Kidney tubule cell (primary cell): ENCODE measurements at regions not wholly inside any gene's neighbourhood (a gene's known extent, or its start where the extent isn't known, plus 50 kb on each side); places are given as distances from the start of the nearest gene placed in this dataset.

Experiments
- DNase-seq: peaks from one replicate; pipeline ENCODE4 v3.0.0-alpha.2; 2018; ENCODE audit warnings: low spot score

GRCh38 chr5:23367874-23368273, 139.5 kb upstream of the PRDM9 start:
- DNase-seq: no peak

GRCh38 chr5:23353286-23353685, 154.1 kb upstream of the PRDM9 start:
- no peak for DNase-seq

DNA sequence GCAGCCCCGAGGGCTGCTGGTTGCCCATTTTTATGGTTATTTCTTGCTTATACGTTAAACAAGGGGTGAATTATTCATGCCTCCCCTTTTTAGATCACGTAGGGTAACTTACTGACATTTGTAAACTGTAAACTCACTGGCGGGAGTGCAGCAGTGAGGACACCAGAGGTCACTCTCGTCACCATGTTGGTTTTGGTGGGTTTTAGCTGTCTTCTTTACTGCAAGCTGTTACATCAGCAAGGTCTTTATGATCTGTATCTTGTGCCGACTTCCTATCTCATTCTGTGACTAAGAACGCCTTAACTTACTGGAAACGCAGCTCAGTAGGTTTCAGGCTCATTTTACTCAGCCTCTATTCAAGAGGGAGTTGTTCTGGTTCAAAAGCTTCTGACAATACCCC, 155.0 kb upstream of the PRDM9 start:
- DNase-seq: peak; percentile 32

DNA sequence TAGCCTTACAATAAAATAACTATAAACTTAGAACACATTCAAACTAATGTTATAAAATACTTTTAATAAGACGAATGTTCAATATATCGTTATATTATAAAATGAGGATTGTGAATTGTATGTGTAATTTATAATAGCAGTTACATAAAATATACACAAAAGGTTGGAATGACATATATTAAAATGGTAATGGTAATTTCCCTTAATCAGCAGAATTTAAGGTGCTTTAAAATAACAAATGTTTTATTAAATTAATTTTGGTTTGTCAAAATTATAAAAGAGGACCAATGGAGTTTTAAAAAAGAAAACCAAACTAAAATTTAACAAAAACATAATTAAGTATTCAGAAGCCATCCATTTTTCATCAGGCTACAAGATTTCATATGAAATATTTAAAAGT, 164.3 kb upstream of the PRDM9 start:
- DNase-seq: no peak

DNA sequence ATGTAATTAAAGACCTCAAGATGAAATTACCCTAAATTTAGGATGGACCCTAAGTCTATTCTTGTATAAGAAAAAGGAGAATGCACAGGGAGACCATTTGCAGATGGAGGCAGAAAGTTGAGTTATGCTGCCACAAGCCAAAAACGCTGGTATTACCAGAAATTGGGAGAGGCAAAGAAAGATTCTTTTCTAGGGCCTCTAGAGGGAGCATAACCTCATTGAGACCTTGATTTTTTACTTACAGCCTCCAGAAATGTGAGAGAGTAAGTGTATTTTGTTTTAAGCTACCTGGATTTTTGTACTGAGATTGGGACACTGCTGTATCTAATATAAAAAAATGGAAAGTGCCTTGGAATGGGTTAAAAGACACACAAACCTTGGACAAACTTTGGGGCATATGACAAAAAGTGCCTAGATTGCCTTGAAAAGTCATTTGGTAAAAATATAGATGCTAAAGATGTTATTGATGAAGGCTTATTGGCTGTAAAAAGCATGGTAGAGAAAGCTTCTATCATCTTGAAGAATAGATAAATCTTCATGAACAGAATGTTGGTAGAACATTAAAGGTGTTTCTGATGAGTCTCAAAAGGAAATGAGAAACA, 174.7 kb upstream of the PRDM9 start:
- DNase-seq: peak; percentile 31

- no peak for DNase-seq
Observed at GRCh38 chr5:23330726-23331125, 176.7 kb upstream of the PRDM9 start.

DNA sequence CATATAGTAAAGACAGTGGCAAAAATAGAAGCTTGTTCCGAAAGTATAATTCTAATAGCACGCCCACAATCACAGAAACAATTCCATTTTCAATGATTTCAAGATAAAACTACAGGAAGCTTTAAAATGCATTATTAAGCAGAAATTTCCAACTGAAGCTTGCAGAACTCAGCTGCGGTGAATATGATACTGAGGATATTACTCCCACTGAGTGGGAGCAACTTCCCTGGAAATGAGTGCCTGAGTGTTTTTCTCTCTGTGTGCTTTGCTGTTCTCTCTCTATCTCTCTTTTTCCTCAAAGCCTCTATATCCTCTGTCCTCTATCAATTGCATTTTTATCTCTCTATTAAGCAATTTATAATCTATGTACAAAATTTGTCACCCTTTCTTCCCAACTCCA, 187.5 kb upstream of the PRDM9 start:
- no peak for DNase-seq

DNA sequence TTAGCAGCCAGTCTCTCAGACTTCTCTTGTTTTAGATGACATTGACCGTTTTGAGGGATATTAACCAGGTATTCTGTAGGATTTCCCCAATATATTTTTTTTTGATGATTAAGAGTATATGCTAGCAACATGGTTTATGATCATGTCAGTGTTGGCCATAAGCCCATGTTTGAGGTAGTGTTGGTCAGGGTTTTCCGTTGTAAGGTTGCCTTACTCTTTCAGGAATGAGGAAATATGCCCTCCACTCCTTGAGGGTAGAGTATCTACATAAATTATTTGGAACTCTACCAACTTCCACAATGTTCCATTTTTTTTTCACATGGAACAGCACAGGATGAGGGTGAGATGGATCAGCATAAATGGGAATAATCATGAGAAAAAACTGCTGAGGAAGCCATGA, 188.4 kb upstream of the PRDM9 start:
- peak; percentile 63 for DNase-seq

DNA sequence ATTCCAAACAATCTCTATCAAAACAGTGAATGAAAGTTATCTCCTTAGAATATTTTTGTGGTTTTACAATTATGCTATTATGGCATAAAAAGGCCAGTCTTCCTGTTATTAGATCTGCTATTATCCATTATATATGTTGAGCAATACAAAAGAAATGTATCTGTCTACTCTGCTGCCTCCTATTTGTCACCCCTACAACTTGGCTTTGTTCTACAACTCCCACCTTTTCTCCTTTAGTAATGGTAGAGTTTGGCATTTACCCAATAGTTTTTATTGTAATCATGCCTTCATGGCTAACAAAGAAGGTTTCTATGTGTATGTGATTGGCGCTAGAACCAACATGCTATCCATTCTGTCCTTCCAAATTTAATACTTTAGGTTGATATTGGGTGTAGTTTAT, 189.2 kb upstream of the PRDM9 start:
- no peak for DNase-seq

- DNase-seq: no peak
Observed at GRCh38 chr5:23316060-23316591, 191.3 kb upstream of the PRDM9 start.

GRCh38 chr5:23314827-23315226, 192.6 kb upstream of the PRDM9 start:
- peak; percentile 86 for DNase-seq

DNA sequence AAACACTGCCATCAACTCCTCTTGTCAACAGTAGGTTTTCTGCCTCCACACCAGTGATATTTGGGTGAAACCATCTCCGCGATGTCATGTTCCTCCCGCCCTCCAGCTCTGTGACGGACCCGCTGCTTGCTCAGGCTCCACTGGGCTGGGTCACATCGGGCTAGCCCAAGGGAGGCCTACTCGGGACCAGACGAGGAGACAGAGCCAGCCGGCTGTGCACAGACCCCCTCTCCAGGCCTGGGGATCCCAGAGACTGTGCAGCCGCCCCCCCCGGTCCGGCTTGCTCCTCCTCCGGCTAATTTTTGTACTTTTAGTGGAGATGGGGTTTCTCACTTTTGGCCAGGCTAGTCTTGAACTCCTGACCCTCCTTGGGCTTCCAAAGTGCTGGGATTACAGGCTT, 202.4 kb upstream of the PRDM9 start:
- no peak for DNase-seq

GRCh38 chr5:23303836-23304235, 203.6 kb upstream of the PRDM9 start:
- no peak for DNase-seq

DNA sequence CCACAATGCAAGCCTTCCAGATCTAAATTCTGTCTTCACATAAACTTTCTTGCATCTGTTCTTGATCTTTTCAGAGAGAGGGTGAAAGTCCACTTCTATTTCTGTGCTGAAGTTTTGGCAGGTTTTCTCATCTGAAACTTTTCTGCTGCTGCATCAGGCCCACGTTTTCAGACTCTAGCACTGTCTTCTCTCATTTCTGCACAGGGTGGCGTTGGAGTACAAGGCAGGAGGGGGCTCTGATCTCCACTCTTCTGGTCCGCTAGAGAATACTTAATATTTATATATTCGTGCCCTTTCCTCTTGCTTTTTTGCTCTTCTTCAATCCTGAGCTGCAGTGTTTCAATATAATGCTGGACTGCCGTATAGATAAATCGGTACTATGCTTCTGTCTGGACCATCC, 204.0 kb upstream of the PRDM9 start:
- no peak for DNase-seq

DNA sequence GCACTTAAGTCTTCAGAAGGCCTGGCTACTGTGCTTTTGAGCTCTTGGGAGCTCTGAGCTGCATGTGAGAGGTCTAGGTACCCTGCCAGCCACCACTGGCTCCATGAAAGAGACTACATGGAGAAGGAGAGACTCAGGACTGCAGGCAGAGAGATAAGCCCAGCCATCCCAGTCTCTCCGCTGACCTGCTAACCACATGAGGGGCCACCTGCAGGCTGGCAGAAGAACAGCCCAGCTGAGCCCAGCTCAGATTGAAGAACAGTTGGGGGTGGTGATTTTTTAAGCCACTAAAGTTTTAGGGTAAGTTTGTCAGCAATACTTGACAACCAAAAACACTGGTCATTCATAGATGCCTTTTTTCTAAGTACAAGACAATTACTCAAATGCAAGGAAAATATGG, 205.0 kb upstream of the PRDM9 start:
- no peak for DNase-seq

DNA sequence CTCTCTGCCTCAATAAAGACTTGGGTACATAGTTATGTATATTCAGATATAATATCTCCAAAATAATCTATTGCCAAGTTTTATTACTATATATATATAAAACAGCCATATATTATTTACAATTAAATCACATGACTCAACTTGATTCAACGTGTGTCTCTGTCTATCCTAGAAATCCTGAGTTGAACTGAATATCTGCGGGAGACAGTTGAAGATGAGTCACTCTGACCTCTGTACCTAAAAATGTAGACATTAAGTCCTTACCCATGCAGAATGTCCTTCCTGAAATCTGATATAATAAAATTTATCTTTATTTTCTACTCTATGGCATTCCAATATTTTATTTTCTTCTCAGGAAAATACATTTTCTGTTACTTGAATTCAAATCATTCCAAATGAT, 218.2 kb upstream of the PRDM9 start:
- DNase-seq: no peak

GRCh38 chr5:23284656-23285055, 222.8 kb upstream of the PRDM9 start:
- DNase-seq: no peak

DNA sequence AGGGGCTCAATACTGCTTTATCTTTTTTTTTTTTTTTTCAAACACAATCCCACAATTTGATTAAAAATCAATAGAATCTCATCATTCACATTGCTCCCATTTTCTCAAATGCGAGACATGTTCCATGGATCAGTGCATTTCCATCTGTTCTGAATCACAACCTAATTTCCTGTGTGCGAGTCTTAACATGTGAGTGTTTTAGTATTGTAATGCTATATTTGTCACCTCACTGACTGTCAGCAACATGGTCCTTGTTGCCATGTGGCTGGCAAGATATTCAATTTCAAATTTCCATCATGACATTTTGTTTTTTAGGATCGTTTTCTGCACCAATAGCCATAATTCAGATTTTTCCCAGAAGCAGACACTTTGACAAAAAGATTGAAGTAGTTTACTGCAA, 233.2 kb upstream of the PRDM9 start:
- no peak for DNase-seq

- peak; percentile 14 for DNase-seq
Observed at GRCh38 chr5:23269981-23270380, 237.4 kb upstream of the PRDM9 start.

DNA sequence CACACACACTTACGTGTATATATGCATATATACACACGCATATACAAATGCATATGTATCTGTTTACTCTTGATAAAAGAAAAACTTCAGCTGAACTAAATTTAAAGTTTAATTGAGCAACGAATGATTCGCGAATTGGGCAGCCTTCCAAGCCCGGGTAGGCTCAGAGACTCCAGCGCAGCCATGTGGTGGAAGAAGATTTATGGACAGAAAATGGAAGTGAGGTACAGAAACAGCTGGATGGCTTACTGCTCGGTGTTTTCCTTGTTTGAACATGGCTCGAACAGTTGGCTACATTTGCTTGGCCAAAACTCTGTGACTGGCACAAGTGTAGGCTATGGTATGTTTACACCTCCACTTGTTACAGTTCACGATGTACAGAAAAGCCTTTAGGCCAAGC, 239.3 kb upstream of the PRDM9 start:
- DNase-seq: no peak

DNA sequence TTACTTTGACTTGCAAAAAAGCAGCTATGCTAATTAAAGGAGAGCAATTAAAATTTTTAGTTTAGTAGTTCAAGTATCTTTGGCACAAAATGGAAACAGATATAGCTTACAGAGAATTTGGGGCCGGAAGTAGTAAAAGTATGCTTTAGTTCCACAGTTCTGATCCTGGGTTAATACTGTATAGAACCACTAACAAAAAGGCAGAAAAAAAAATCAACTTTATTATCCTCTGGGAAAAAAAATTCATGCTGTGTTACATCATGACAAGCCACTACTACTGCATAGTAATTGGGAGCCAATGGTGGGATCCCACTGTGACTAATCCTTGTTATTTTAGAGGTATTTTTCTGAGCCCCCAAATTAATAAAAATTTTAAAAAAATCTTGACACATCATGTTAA, 246.8 kb upstream of the PRDM9 start:
- DNase-seq: no peak

GRCh38 chr5:23257656-23258055, 249.8 kb upstream of the PRDM9 start:
- DNase-seq: peak; percentile 85

DNA sequence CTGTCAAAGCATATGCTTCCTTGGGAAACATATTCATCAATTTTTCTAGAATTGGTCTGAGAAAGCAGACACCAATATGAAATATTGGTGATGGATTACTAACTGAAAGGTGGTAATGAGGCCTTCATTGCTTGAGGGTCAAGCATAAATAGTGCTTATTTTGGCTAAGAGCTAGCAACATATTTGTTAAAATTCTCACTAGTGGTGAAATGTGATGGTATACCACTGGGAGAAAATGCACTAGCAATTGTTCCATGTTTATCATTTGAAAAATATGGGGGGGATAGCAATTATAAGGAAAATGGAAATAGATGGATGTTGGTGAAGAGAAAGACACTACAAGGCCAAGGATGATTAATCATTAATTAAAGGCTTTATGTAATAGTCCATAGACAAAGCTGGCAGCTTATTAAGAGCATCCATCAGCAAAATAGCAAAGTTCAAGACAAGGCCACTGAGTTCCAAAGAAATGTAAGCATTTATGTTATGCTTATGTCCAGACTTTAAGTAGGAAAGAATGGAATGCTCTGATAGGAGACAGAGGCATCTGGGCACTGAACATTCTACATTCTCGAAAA, 253.7 kb upstream of the PRDM9 start:
- DNase-seq: no peak

DNA sequence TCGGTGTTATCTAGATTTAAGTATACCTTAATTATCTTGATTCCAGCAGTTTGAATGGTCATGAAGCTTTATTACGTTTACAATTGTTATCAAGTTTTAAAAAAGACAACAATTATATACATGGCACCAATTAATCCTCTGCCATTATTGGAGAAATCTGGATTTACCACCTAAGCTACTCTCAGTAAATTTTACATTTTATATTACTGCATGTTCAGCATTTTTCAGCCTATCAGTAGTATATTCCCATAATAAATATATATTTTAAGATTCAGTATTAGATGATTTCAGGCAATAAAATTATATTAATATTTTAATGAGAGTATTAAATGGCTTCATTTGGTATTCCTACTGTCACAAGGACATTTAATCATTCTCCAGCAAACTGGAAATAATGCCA, 264.5 kb upstream of the PRDM9 start:
- DNase-seq: no peak
